Occipital lobe (tissue), 1 donor: ENCODE measurements at regions not wholly inside any gene's neighbourhood (a gene's known extent, or its start where the extent isn't known, plus 50 kb on each side); places are given as distances from the start of the nearest gene placed in this dataset.
"Not testable (repeated sequence)": the region's sequence is repeated elsewhere in the genome, so short reads cannot be mapped to it uniquely, and the experiment has no call there.

Experiments
- DNase-seq: peaks from one replicate; lab custom pipeline; 2025; lab: John Stamatoyannopoulos, UW

DNA sequence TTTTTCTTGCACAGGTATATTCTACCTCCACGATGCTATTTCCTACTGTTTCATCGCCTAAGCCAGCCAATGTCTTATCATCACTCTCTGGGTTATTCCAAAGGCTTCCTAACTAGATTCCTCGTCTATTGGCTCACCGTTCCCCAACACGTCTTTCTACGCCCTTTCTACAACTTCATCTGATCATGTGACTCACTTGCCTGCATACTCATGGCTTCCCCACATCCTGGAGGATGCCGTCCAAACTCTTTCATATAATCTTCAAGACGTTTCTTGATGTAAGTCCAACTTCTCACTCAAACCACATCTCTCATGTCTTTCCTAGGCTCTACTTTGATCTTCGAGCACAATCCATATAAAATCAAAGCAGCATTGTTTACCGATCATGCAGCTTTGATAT, 322.0 kb upstream of the PPARGC1A start:
- DNase-seq = no peak

DNA sequence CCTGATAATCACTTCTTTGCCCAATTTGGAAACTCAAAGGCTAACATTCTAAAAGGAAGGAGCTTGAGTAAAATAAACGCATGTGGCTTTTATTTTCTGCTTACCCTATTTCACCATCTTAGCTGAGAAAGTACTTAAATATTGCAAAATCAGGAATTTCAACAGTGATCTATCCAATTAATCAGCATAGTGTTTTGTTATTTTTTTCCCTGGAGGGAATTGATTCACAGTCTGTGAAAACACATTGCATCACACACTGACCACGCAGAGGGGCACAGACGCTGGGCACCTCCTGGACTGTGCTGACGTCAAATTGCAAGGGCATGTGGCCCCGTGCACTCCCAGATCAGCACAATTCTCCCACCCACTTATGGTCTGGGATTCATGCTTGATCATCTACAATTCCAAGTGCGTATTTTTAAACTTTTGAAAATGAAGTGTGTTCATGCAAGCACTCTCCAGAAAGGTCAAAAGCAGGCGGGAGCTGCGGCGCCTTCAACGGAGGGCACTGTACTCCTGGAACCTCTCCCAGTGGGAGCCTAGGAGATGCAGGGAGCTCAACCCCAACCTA, 320.6 kb upstream of the PPARGC1A start:
- no peak for DNase-seq

DNA sequence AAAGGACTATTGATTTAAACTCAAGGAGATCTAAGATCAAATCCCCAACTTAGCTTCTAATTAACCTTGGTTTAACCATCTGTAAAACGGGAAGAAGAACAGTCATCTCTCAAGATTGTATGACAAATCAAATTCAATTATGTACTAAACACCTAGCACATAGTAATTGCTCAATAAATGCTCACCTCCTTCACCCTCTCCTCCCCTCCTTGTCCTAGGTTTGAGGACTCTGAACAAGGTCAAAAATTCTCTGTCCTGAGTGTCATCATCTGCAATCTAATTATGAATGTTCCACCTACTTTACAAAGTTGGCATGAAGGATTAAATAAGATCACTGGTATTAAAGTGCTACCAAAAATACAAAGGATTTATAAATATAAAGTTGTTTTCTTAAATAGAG, 320.1 kb upstream of the PPARGC1A start:
- no peak for DNase-seq

DNA sequence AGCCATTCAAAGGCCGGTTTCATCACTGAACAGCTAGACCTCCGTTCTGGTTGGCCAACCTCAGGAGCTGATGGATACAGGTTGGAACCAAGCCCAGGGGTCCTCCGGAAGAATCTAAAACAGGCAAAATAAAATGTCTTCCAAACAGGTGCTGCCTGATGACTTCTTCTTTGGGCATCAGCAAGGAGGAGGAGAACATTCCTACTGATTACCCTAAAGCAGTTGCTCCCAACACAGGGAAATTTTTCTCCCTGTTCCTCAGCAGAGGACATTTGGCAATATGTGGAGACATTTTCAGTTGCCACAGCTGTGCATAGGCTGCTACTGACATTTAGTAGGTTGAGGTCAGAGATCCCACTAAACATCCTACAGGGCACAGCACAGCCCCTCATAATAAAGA, 319.3 kb upstream of the PPARGC1A start:
- no peak for DNase-seq

GRCh38 chr4:24208691-24209090, 318.8 kb upstream of the PPARGC1A start:
- DNase-seq = no peak

DNA sequence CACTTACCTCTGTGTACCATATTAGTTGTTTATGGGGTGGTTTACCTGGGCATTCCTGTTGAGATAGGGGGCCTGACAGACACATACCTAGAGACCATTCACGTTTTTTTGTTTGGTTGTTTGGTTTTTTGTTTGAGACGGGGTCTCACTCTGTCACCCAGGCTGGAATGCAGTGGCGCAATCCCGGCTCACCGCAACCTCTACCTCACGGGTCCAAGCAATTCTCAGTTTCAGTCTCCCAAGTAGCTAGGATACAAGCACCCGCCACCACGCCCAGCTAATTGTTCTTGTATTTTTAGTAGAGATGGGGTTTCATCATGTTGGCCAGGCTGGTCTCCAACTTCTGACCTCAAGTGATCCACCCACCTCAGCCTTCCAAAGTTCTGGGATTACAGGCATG, 314.9 kb upstream of the PPARGC1A start:
- DNase-seq = not testable (repeated sequence)

DNA sequence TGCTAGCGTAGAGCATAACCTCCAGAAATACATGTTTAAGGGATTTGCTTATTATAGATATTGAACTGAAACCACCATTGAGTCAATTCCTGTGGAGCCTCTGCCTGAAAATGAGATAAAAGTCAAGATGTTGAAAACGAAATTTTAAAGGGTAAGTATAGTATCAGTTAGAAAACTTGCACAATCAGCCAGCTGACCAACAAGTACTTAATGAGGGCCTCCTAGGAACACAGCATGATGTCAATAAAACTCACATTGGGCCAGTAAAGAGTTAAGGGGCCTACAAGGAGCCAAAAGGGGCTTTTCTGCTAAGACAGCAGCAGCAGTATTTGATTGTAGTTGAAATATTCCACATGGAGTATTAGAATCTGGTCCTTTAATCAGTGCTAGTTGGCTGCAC, 314.1 kb upstream of the PPARGC1A start:
- DNase-seq = no peak

- DNase-seq = no peak
Observed at GRCh38 chr4:24202579-24202978, 312.7 kb upstream of the PPARGC1A start.

DNA sequence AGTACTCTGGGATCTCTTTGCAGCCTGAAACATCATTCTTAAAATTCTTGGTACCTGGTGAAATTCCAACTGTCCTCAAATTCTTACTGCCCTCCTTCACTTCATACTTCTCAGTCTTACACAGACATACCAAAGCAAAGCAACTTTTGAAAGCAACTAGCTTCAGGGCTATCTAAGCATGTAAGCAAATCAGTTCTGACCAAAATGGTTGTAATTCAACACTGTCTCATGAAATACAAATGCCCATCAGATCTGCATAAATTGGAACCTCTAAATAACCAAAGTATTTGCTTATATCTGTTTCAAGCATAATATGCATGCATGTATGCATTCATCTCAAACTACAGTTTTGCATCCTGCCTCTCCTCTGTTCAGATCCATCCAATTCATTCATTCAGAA, 308.1 kb upstream of the PPARGC1A start:
- no peak for DNase-seq

DNA sequence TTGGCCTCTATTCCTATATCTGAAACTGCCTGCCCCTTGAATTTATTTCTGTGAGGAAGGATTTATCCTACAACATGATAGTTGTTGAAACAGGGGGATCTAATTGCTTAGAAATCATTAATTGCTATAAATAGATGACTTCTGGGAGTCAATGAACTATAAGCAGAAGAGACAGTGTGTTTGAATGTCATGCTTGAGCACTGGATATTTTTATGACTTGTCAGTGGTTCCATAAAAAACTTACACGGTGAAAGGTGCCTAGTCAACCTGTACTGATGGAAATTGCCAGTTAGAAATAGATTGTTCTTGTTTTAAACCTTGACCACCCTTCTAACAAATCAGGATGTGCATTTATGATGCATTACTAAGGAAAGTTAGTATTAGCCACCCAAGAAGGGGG, 306.9 kb upstream of the PPARGC1A start:
- DNase-seq = no peak

DNA sequence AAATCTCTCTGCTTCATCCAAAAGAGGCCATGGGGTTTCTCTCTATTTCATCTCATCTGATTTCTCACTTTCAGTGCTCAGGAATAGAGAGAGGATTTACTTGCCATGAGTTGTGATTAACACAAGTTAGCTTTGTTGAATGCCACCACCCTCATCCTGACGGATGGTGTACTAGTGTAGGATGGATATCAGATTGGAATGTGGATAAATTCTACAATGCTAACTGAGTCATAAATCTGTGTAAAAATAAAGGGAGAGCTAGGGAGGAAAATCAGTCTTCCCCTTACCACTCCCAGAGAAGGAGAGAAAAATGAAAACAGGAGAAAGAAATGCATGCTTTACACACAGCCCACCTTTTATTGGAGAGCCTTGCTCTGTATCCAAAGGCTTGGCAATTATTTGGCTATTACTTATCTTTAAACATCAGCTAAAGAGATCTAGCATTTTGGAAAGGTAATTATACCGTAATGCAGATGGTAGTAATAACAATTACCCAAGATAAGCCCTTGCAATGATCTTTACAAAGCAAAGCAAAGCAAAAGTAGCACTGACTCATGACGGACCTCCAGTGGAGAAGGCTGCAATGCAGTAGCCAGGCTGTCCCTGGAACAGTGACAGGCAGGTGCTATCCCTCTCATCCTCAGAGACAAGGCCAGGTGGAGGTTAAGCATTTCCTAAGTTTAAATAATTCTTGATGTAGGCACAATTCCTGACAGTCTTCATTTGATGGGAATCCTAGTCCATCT, 306.3 kb upstream of the PPARGC1A start:
- no peak for DNase-seq

DNA sequence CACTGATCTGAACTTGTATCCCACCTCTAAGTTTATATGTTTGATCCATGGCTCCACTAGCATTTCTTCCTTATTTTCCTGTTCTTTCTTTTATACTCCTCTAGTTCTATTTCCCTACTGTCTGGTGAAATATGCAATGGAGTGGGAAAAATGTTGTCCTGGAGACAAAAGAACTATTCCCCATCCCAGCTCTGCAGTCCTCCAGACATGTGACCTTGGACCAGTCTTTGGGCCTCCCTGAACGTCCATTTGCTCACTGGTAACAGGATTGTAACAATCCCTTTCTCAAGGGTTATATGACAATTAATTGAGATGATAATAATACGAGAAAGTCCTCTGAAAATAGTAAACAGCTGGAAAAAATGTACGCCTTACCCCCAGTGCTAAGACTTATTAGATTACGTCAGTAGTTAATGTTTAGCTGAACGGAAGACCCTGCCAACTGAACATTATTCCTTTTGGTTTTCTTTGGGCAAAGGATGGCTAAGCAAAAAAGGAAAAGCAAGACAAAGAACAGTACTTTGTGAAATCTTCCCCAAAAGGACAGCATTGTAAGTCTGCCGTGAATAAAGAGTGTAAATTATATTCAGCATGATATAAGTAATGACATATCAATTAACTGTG, 302.3 kb upstream of the PPARGC1A start:
- no peak for DNase-seq

DNA sequence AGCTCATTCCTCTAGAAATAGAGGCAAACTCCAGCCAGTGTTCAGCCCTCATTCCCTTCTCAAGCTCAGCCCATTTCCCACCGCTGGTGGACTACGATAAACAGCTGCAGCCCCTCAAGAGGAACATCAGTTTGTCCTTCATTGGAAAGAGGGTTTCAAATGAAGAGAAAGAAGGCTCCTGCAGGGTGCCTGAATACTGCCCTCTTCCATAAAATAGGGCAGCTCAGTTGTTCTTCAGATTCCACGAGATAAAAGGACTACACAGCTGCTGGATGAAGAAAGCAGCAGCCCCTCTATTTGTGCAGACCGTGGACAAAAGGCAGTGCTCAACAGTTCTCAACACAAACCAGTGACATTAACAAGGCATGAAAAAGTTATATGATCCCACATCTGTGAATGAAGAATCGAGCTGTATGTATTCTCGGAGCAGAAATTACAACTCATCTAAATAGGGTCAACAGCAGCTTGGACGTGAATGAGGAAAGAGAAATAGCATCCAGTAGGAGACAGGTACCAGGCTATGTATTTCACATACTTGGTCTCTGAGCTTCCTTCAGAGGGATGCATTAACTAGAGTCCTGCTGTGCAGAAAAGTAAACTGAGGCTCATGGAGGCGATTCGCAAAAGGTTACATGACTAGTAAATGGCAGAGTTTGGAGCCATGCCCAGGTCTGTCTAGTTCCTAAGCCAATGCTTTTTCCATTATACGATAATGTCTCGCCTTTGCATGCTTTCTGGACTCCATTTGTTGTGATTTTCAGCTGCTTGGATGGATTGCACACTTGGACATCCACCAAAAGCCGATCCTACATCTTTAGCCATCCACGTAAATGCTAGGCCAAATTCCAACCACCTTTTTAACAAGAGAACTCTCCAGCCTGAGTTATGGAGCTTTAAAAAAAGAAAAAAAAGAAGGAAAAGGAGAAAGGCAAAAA, 301.2 kb upstream of the PPARGC1A start:
- DNase-seq = no peak

GRCh38 chr4:24188459-24188858, 298.6 kb upstream of the PPARGC1A start:
- no peak for DNase-seq

GRCh38 chr4:24186466-24186865, 296.6 kb upstream of the PPARGC1A start:
- no peak for DNase-seq

GRCh38 chr4:24181005-24181404, 291.2 kb upstream of the PPARGC1A start:
- no peak for DNase-seq

GRCh38 chr4:24180586-24180985, 290.7 kb upstream of the PPARGC1A start:
- no peak for DNase-seq

DNA sequence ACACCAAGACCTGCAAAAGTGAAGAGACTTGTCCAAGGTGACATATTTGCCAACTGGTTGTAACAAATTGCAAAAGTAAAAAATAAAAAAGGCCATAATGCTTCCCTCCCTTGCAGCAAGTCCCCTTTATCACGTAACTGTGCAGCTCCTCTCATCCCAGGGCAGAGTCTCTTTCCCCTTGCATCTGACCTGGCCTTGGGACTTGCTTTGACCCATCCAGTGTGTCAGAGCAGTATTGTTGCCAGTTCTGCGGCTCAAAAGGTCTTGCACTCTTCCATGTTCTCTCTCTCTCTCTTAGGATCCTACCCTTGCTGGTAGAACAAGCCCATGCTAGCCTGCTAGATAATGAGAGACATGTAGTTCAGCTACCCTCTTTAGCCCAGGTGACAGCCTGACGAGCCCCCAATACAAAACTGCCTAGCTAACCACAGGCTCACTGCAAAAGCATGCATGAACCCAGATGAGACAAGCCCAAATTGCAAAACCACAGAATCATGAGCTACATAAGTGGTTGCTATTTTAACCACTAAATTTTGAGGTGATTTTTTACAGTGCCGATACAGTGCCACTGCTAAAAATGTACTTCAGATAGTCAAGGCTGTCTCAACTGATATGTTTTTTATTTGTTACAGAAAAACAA, 289.5 kb upstream of the PPARGC1A start:
- no peak for DNase-seq

- DNase-seq = not testable (repeated sequence)
Observed at GRCh38 chr4:24177443-24177842, 287.6 kb upstream of the PPARGC1A start.

- no peak for DNase-seq
Observed at GRCh38 chr4:24175707-24176106, 285.9 kb upstream of the PPARGC1A start.

GRCh38 chr4:24174602-24175001, 284.8 kb upstream of the PPARGC1A start:
- DNase-seq = no peak
